GM12865 (cell line): ENCODE measurements at regions not wholly inside any gene's neighbourhood (a gene's known extent, or its start where the extent isn't known, plus 50 kb on each side); places are given as distances from the start of the nearest gene placed in this dataset.

Experiments used
- DNase-seq: peaks from one replicate; pipeline ENCODE4 v3.0.0; 2010; ENCODE audit warnings: low read depth
- H3K4me3 ChIP-seq: 2 replicates; pipeline ENCODE4 v1.5.1; 2011; ENCODE audit warnings: mild to moderate bottlenecking, low read depth, low read length, control low read depth
- CTCF ChIP-seq: IDR thresholded peaks from 2 replicates; pipeline ENCODE4 v1.5.1; 2011; ENCODE audit warnings: low read length, control low read depth, low read depth, inconsistent platforms; ENCODE audit not compliant: insufficient read depth; ENCODE audit errors: missing control alignments

- no peak for DNase-seq
- H3K4me3 ChIP-seq = no peak overlapping the region
- no peak for TF ChIP-seq CTCF
Measured at GRCh38 chr14:104352493-104353220, 214.3 kb downstream of the KIF26A start.

GRCh38 chr14:104353221-104353920 is 215.0 kb downstream of the KIF26A start:
- no peak for TF ChIP-seq CTCF
- no peak overlapping the region for H3K4me3 ChIP-seq
- no peak for DNase-seq

DNA sequence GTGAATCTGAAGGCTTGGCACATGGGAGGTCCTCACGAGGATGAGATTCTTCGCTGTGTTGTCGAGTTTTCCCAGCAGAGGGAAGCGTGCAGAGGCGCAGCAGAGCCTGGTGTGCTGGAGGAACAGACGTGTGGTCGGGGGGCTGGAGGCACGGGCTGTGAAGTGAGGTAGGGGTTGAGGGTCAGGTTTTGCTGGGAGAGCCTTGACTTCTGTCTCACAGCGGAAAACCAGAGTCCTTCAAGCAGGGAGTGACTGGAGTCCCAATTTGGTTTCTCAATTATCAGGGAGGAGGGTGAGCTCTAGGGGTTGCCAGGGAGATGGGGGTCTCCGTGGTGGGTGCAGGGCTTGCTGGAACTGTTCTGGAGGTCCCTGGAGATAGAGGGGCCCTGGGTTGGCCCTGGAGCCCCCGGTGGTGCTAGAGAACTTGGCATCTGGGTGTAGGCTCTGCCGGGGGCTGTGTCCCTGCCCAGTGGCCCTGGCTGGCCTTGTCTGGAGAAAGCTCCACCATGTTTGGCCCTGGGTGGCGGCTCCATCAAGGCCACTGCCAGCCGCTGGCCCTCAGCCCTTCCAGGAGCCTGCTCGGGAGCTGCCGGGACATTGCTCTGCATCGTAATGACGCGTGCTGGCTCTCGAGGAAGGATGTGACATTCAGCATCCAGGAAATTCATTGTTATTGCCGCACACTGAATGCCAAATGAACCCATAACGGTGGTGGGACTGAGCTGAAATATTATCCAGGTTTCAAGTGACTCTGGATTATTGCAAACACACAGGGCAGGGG is 215.7 kb downstream of the KIF26A start:
- TF ChIP-seq CTCF = no peak
- no peak for DNase-seq

GRCh38 chr14:104355101-104356019 is 217.0 kb downstream of the KIF26A start:
- no peak for TF ChIP-seq CTCF
- no peak for DNase-seq

More for the DNA sequence above, 215.7 kb downstream of the KIF26A start:
- no peak overlapping the region for H3K4me3 ChIP-seq

DNA sequence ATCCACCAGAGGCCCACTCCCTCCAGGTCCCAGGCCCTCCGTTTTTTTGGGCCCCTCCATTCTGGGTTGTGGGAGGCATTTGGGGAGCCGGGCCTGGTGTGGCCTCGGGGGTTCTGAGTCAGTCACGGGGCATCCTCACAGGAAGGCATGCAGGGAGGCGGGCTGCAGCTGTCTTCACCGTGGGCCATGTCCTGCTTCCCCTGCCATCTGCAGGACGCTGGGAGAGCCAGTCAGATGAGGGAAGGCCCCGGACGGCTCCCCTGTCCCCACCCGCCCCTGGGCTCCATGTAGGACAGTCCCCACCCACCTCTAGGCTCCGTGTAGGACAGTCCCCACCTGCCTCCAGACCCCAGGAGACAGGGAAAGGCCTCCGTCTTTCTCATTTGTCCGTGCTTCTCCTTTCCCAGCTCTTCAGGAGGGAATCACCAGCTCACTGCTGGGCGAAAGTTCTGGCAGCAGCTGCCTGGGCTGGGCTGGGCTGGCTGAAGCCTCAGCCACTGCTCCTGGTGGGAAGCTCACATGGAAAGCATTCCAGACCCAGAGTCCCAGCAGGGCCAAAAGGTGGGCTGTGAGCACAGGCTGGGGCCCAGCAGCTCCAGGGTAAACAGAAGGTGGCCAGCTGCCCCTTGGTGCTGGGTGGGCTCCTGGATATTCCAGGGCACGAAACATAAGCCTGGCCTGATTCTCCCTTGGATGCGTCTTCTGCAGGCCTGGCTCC is 217.8 kb downstream of the KIF26A start:
- no peak for DNase-seq
- H3K4me3 ChIP-seq = no peak overlapping the region
- TF ChIP-seq CTCF = no peak

More at GRCh38 chr14:104355101-104356019, 217.0 kb downstream of the KIF26A start:
- no peak overlapping the region for H3K4me3 ChIP-seq
